GM23248 (cell line): ENCODE measurements at regions not wholly inside any gene's neighbourhood (a gene's known extent, or its start where the extent isn't known, plus 50 kb on each side); places are given as distances from the start of the nearest gene placed in this dataset.

Experiments
- DNase-seq: peaks from one replicate; pipeline ENCODE4 v3.0.0-alpha.2; 2015
- H2AFZ ChIP-seq: fragments of 200-600 bp; sonication (generic); 2 replicates; pipeline ENCODE4 v1.6.1; 2016; ENCODE audit warnings: antibody characterized with exemption
- H3F3A ChIP-seq: fragments of 200-600 bp; sonication (generic); 2 replicates; pipeline ENCODE4 v1.6.1; 2016; ENCODE audit warnings: mild to moderate bottlenecking, antibody characterized with exemption, mixed run types; ENCODE audit not compliant: insufficient read depth
- H3K27ac ChIP-seq: fragments of 200-600 bp; sonication (generic); 2 replicates; pipeline ENCODE4 v1.5.1; 2016; ENCODE audit warnings: mild to moderate bottlenecking
- H3K27me3 ChIP-seq: fragments of 200-600 bp; sonication (generic); replicated peaks from 2 replicates; pipeline ENCODE4 v1.6.1; 2016; ENCODE audit warnings: mild to moderate bottlenecking; ENCODE audit not compliant: insufficient read depth
- H3K36me3 ChIP-seq: fragments of 200-600 bp; sonication (generic); 2 replicates; pipeline ENCODE4 v1.6.1; 2016; ENCODE audit warnings: low read depth, mild to moderate bottlenecking
- H3K4me1 ChIP-seq: fragments of 200-600 bp; sonication (generic); 2 replicates; pipeline ENCODE4 v1.6.1; 2016; ENCODE audit warnings: mild to moderate bottlenecking; ENCODE audit not compliant: insufficient read depth
- H3K4me2 ChIP-seq: fragments of 200-600 bp; sonication (generic); one replicate; pipeline ENCODE4 v1.6.1; 2016; ENCODE audit warnings: mild to moderate bottlenecking; ENCODE audit not compliant: unreplicated experiment
- H3K4me3 ChIP-seq: fragments of 200-600 bp; sonication (generic); 2 replicates; pipeline ENCODE4 v1.5.1; 2016; ENCODE audit warnings: mild to moderate bottlenecking
- H3K79me2 ChIP-seq: fragments of 200-600 bp; sonication (generic); 2 replicates; pipeline ENCODE4 v1.6.1; 2016; ENCODE audit warnings: mild to moderate bottlenecking; ENCODE audit not compliant: insufficient read depth
- H3K9ac ChIP-seq: fragments of 200-600 bp; sonication (generic); 2 replicates; pipeline ENCODE4 v1.6.1; 2016; ENCODE audit warnings: mild to moderate bottlenecking
- H3K9me2 ChIP-seq: fragments of 200-600 bp; sonication (generic); 2 replicates; pipeline ENCODE4 v1.6.1; 2016; ENCODE audit warnings: mixed run types, mild to moderate bottlenecking, moderate library complexity; ENCODE audit not compliant: insufficient read depth
- H3K9me3 ChIP-seq: fragments of 200-600 bp; sonication (generic); one replicate; pipeline ENCODE4 v1.6.1; 2017; ENCODE audit warnings: low read depth
- H4K20me1 ChIP-seq: fragments of 200-600 bp; sonication (generic); 2 replicates; pipeline ENCODE4 v1.6.0; 2016; ENCODE audit not compliant: insufficient read depth
- EZH2 ChIP-seq: fragments of 200-600 bp; sonication (generic); IDR thresholded peaks from 2 replicates; pipeline ENCODE4 v1.6.1; 2018; ENCODE audit warnings: antibody characterized with exemption, mild to moderate bottlenecking; ENCODE audit not compliant: insufficient read depth, poor library complexity, severe bottlenecking
- EZH2phosphoT487 ChIP-seq: fragments of 200-600 bp; sonication (generic); IDR thresholded peaks from 2 replicates; pipeline ENCODE4 v1.6.1; 2018; ENCODE audit warnings: antibody characterized with exemption, moderate library complexity, mild to moderate bottlenecking, low read depth; ENCODE audit not compliant: insufficient read depth
- WGBS, 2 experiments: methylation state at CpG; one replicate each; pipeline ENCODE4 v1.1.6; 2015 to 2017; ENCODE audit warnings: low lambda C conversion rate in 2 of 2, low coverage in 1 of 2; ENCODE audit errors: missing lambda C conversion rate in 2 of 2; 5-methylcytosine and 5-hydroxymethylcytosine counted together
- in situ Hi-C: fragments of 300-500 bp; cut with MboI; formaldehyde crosslinking; loops from 2 replicates; pipeline ENCODE4 v1.15.0; 2020

- WGBS, 2 experiments, result 0 to 8% methylated on average over 1 of the region's 1 CpG
- H2AFZ ChIP-seq, result no peak overlapping the region
- H3K9me3 ChIP-seq, result peaks cover 3% of the 10 kb centered on the region
Measured at GRCh38 chr2:125861461-125861860, 794.5 kb upstream of the GYPC start.

GRCh38 chr2:125867908-125868307 lies 788.0 kb upstream of the GYPC start:
- WGBS, 2 experiments, result 32 to 51% methylated on average over 4 of the region's 4 CpGs
- H3K79me2 ChIP-seq, result no peaks in the 10 kb centered on the region
- in situ Hi-C loops, result no loop called here

More at GRCh38 chr2:125861461-125861860, 794.5 kb upstream of the GYPC start:
- TF ChIP-seq EZH2 (no peak), EZH2phosphoT487 (no peak)
- Histone ChIP-seq H3K4me2 (no peak overlapping the region), H3K4me1 (no peaks in the 10 kb centered on the region), H3K27me3 (no peaks in the 10 kb centered on the region), H3K9me2 (no peaks in the 10 kb centered on the region), H3F3A (no peaks in the 10 kb centered on the region), H3K27ac (no peak overlapping the region), H3K4me3 (no peak overlapping the region), H3K36me3 (no peaks in the 10 kb centered on the region), H3K9ac (no peak overlapping the region), H4K20me1 (no peaks in the 10 kb centered on the region), H3K79me2 (no peaks in the 10 kb centered on the region)
- in situ Hi-C loops, result no loop called here
- no peak for DNase-seq

GRCh38 chr2:125870264-125870663 lies 785.7 kb upstream of the GYPC start:
- no peak for DNase-seq
- Histone ChIP-seq H3K4me1 (no peaks in the 10 kb centered on the region), H3K27me3 (no peaks in the 10 kb centered on the region), H3F3A (no peaks in the 10 kb centered on the region), H3K79me2 (no peaks in the 10 kb centered on the region), H2AFZ (no peak overlapping the region), H4K20me1 (no peaks in the 10 kb centered on the region), H3K9me3 (peaks cover 3% of the 10 kb centered on the region), H3K9me2 (no peaks in the 10 kb centered on the region), H3K9ac (no peak overlapping the region), H3K36me3 (no peaks in the 10 kb centered on the region), H3K4me2 (no peak overlapping the region), H3K4me3 (no peak overlapping the region), H3K27ac (no peak overlapping the region)
- in situ Hi-C loops, result no loop called here
- TF ChIP-seq EZH2phosphoT487 (no peak), EZH2 (no peak)
- 5 to 10% methylated on average over 2 of the region's 2 CpGs for WGBS, 2 experiments

More at GRCh38 chr2:125867908-125868307, 788.0 kb upstream of the GYPC start:
- Histone ChIP-seq H3K9me3 (peaks cover 3% of the 10 kb centered on the region), H3F3A (no peaks in the 10 kb centered on the region), H3K36me3 (no peaks in the 10 kb centered on the region), H3K4me1 (no peaks in the 10 kb centered on the region), H4K20me1 (no peaks in the 10 kb centered on the region), H3K9me2 (no peaks in the 10 kb centered on the region), H3K9ac (no peak overlapping the region), H2AFZ (no peak overlapping the region), H3K4me2 (no peak overlapping the region), H3K27ac (no peak overlapping the region), H3K27me3 (no peaks in the 10 kb centered on the region), H3K4me3 (no peak overlapping the region)
- DNase-seq, result no peak
- TF ChIP-seq EZH2, result no peak
- no peak for TF ChIP-seq EZH2phosphoT487

GRCh38 chr2:125870746-125871145 lies 785.2 kb upstream of the GYPC start:
- TF ChIP-seq EZH2, result no peak
- TF ChIP-seq EZH2phosphoT487, result no peak
- Histone ChIP-seq H3K79me2 (no peaks in the 10 kb centered on the region), H3K27me3 (no peaks in the 10 kb centered on the region), H2AFZ (no peak overlapping the region), H3F3A (no peaks in the 10 kb centered on the region), H3K9ac (no peak overlapping the region), H3K27ac (no peak overlapping the region), H3K9me3 (peaks cover under 1% of the 10 kb centered on the region), H3K9me2 (no peaks in the 10 kb centered on the region), H3K36me3 (no peaks in the 10 kb centered on the region), H3K4me2 (no peak overlapping the region), H4K20me1 (no peaks in the 10 kb centered on the region), H3K4me3 (no peak overlapping the region), H3K4me1 (no peaks in the 10 kb centered on the region)
- no peak for DNase-seq
- in situ Hi-C loops, result no loop called here
- WGBS, 2 experiments, result 0% methylated on average over 1 of the region's 1 CpG

GRCh38 chr2:125874564-125874963 lies 781.4 kb upstream of the GYPC start:
- no peak for TF ChIP-seq EZH2phosphoT487
- TF ChIP-seq EZH2, result no peak
- Histone ChIP-seq H3K4me2 (no peak overlapping the region), H3K4me1 (no peaks in the 10 kb centered on the region), H3K9me2 (no peaks in the 10 kb centered on the region), H3F3A (no peaks in the 10 kb centered on the region), H3K79me2 (no peaks in the 10 kb centered on the region), H3K36me3 (no peaks in the 10 kb centered on the region), H4K20me1 (no peaks in the 10 kb centered on the region), H3K9me3 (no peaks in the 10 kb centered on the region), H2AFZ (no peak overlapping the region), H3K4me3 (no peak overlapping the region), H3K27me3 (no peaks in the 10 kb centered on the region), H3K27ac (no peak overlapping the region), H3K9ac (no peak overlapping the region)
- 30 to 32% methylated on average over 6 of the region's 6 CpGs for WGBS, 2 experiments
- in situ Hi-C loops, result no loop called here
- DNase-seq, result no peak
